ENCODE measurements at regions not wholly inside any gene's neighbourhood (a gene's known extent, or its start where the extent isn't known, plus 50 kb on each side); places are given as distances from the start of the nearest gene placed in this dataset.

- no peak for DNase-seq (ENCODE audit: low read depth in 2 of 2)
Measured at GRCh38 chr15:75131269-75131643, 70.4 kb upstream of the C15orf39 start.

- no peak for DNase-seq (ENCODE audit: low read depth in 2 of 2)
Measured at GRCh38 chr15:75134748-75135147, 66.9 kb upstream of the C15orf39 start.

GRCh38 chr15:75136118-75136517 lies 65.6 kb upstream of the C15orf39 start:
- no peak for DNase-seq (ENCODE audit: low read depth in 2 of 2)

GRCh38 chr15:75136758-75137157 lies 64.9 kb upstream of the C15orf39 start:
- DNase-seq (ENCODE audit: low read depth in 2 of 2) = no peak

- no peak for DNase-seq (ENCODE audit: low read depth in 2 of 2)
Measured at GRCh38 chr15:75138016-75138999, 63.4 kb upstream of the C15orf39 start.

- DNase-seq (ENCODE audit: low read depth in 2 of 2) = no peak
Measured at GRCh38 chr15:75140080-75140879, 61.4 kb upstream of the C15orf39 start.

GRCh38 chr15:75142499-75142898 lies 59.2 kb upstream of the C15orf39 start:
- DNase-seq (ENCODE audit: low read depth in 2 of 2) = no peak

- no peak for DNase-seq (ENCODE audit: low read depth in 2 of 2)
Measured at GRCh38 chr15:75143738-75144334, 57.8 kb upstream of the C15orf39 start.

GRCh38 chr15:75145027-75145841 lies 56.4 kb upstream of the C15orf39 start:
- no peak for DNase-seq (ENCODE audit: low read depth in 2 of 2)

- no peak for DNase-seq (ENCODE audit: low read depth in 2 of 2)
Measured at GRCh38 chr15:75148280-75148679, 53.4 kb upstream of the C15orf39 start.

- DNase-seq (ENCODE audit: low read depth in 2 of 2) = no peak
Measured at GRCh38 chr15:75149867-75150709, 51.6 kb upstream of the C15orf39 start.

GRCh38 chr15:75151214-75152128 lies 50.2 kb upstream of the C15orf39 start:
- DNase-seq (ENCODE audit: low read depth in 2 of 2) = no peak
